Stimulated activated CD4-positive, alpha-beta T cell treated with anti-CD3 and anti-CD28 coated beads, Interleukin-4, amount 100 ng/mL, for 1 hour (primary cell): ENCODE measurements at regions not wholly inside any gene's neighbourhood (a gene's known extent, or its start where the extent isn't known, plus 50 kb on each side); places are given as distances from the start of the nearest gene placed in this dataset.
"Not testable (repeated sequence)": the region's sequence is repeated elsewhere in the genome, so short reads cannot be mapped to it uniquely, and the experiment has no call there.

ENCODE experiments used
- DNase-seq: peaks from one replicate; pipeline ENCODE4 v3.0.0-alpha.2; 2020

DNA sequence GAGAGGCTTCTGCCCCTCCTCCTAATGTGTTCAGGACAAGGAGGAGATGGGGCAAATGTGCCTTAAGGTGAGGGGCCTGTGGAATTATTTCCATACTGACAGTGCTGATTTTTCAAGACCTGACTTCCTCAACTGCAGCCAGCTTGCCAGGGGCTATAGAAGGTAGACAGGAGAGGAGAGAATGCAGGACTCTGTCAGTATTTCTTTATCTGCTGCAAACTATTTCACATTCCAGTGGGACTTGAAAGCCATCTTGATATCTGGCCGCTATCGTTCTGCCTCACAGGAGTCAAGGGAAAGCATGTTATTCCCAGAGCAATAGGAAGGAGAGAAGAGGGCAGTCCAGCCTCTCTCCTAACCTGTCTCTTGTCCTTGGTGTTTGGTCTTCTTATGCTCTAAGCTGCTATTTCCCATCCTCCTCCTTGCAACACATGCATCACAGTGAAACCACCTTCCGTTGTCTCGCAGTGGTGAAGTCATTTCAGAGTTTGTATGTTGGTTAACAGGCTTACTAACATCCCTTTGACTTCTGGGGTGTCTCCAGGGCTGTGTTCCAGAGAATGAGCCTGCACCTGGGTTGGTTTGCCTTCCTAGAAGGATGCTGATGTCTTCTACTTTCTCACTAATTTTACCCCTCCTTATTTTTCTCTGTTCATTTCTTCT is 95.1 kb upstream of the MRPS22 start:
- DNase-seq = no peak

GRCh38 chr3:139251529-139251928 is 92.3 kb upstream of the MRPS22 start:
- no peak for DNase-seq

GRCh38 chr3:139252719-139253118 is 91.1 kb upstream of the MRPS22 start:
- no peak for DNase-seq

DNA sequence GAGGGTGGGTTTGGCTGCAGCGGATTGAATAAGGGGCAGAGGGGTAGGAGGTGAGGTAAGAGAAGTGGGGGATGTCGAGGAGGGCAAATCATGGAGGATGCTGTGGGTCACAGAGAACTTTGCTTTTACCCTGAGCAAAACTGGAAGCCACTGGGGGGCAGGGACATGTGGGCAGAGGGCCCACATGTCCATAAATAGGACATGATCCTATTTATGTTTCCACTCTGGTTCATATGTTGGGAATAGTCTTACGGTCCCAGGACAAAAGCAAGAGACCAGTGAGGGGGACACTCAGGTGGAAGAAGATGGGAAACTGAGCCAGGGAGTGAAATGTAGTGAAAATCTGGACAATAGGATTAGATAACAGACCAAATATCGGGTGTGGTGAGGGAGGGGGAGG is 85.5 kb upstream of the MRPS22 start:
- DNase-seq = no peak

GRCh38 chr3:139259398-139259797 is 84.4 kb upstream of the MRPS22 start:
- DNase-seq = no peak

GRCh38 chr3:139260041-139260486 is 83.8 kb upstream of the MRPS22 start:
- DNase-seq = no peak

DNA sequence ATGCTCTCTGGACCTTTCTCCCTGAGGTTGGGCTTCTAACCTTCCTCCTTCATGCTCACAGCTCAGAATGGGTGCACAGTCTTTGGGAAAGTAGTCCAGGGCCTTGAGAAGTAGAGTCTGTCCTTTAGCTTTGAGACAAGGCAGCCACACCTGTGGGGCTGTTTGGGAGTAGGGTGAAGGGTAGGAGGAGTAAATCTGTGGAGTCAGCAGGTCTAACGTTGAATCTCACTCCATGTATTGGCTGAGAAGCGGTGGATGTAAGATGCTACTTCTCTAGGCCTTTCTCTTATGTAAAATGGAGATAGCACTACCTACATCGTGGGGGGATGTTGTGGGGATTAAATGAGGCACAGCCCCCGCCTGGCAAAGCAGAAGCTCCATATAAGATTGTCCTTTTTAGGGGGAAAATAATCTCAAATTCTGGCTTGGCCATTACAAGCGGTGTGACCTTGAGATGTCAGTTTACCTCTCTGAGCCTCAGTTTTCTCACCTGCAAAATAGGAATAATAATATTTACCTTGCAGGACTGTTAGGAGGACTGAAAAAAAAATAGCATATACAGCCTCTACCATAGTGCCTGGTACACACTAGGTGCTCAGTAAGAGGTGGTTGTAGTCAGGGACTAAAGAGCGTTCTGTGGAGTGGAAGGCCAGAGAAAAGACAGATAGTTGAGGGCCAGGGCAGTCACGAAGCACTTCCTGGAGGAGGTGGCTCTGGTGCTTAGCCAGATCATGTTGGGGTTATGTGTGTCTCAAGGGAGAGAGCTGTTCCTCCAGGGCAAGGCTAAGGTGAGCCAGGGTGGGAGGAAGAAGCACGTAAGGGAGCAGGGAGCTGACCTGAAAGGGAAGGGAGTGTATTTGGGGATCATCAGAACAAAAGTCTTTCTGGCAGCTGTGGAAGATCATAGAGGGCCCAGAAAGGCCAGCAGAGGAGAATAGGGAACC is 82.8 kb upstream of the MRPS22 start:
- DNase-seq = no peak

- DNase-seq = no peak
These were observed 81.8 kb upstream of the MRPS22 start for GRCh38 chr3:139261754-139262586.

GRCh38 chr3:139263798-139264197 is 80.0 kb upstream of the MRPS22 start:
- DNase-seq = no peak

GRCh38 chr3:139264375-139264774 is 79.4 kb upstream of the MRPS22 start:
- DNase-seq = no peak

DNA sequence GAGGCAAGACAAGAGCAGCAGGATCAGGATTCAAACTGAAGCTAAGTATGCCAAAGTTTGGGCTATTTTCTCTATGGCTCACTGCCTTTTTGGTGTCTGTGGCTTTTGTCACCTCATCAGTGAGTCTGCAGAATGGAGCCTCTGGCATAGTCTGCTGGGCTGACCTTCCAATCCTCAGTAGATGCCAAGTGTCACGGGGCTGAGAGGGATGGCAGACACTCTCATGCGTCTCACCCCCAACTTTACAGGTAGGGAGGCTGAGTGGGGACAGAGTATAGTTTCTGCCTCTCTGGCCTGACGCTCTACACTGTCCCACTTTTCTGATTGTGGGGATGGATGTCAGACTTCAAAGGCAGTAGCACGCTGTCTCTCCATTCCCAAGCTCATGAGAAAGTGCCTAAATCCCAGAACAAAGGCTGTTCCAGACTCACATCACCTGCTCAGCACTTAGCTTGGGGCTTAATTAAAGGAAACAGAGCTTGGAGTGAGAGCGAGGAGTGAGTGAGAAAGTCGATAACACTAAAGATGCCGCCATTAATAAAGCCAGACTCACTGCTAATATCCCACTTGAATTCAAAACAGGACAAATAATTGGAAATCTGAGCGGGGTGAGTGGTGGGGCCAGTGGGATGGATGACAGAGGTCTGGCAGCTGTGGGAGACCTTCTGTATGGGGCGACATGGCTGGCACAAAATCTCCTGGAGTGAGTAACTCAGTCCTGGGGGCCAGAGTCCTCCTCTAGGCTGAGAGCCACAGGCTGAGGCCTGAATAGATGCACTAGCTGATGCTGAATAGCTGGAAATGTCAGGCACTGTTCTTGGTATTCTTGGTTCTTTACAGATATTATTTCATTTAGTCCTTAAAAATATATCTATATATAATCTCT is 78.4 kb upstream of the MRPS22 start:
- DNase-seq = no peak

GRCh38 chr3:139267300-139268246 is 76.2 kb upstream of the MRPS22 start:
- DNase-seq = no peak

DNA sequence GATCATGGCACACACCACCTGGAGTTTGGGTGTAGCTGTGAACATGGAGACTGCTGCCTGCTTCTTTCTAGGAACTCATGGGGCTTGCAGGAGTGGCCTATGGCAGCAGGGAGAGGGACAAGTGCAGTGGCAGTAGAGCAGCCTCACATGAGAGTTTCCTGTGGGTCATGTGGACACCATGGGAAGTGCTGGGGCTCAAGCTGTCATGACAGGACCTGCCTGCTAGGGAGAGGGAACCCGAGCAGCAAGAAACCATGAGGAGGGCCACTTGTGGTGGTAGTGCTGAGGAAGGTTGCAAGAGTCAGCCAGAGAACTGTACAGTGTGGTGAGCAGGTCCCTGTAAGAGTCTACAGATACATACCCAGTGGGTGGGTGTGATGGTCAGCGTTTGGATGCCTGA is 73.8 kb upstream of the MRPS22 start:
- no peak for DNase-seq

GRCh38 chr3:139270652-139271051 is 73.2 kb upstream of the MRPS22 start:
- not testable (repeated sequence) for DNase-seq

GRCh38 chr3:139280027-139280671 is 63.7 kb upstream of the MRPS22 start:
- no peak for DNase-seq

GRCh38 chr3:139281096-139281495 is 62.7 kb upstream of the MRPS22 start:
- no peak for DNase-seq

- no peak for DNase-seq
These were observed 62.2 kb upstream of the MRPS22 start for GRCh38 chr3:139281522-139282196.

DNA sequence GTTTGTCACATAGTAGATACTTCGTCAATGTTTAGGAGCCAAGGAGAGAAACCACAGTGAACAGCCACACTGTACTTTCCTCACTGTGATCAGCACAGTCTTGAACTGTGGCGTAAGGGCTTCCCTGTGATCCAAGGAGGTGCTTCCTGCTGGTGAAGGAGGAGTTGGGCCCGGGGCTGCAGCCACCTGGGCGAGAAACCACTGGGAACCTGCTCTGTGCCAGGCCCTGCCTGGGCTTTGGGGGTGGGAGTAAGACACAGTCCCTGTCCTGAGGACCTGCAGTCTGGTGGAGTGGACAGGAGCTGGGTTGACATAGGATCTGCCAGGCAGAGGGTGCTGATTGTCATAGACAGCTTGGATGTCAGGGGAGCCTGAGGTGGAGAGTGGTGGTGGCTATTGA is 60.5 kb upstream of the MRPS22 start:
- no peak for DNase-seq

GRCh38 chr3:139284221-139284620 is 59.6 kb upstream of the MRPS22 start:
- no peak for DNase-seq

DNA sequence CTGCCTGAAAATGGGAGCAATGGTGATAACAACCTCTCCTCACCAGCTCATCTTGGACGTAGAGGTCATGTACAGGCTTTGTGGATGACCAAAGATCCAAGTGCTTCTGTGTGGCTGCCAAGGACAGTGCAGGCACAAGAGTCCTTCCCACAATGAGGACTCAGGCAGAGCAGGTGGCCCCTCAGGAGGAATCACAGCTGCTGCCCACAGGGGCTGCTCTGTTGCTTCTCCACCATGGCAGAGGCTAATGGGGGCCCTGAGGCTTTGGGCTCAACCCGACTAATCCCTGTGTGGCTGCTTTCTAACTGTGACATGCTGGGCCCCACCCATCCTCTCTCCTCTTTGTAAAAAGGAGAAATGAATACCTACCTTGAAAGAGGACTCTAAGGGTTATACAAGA is 58.1 kb upstream of the MRPS22 start:
- no peak for DNase-seq
